Upper lobe of left lung (tissue), 6 donors: ENCODE measurements at regions not wholly inside any gene's neighbourhood (a gene's known extent, or its start where the extent isn't known, plus 50 kb on each side); places are given as distances from the start of the nearest gene placed in this dataset.

ENCODE experiments used
- ATAC-seq, 2 donors: fragments of 200-7000 bp; cut with Tn5 transposase; one replicate each; pipeline ENCODE4 v1.9.1; 2022; ENCODE audit warnings: mild to moderate bottlenecking in 2 of 2, moderate library complexity in 2 of 2; ENCODE audit not compliant: low FRiP score in 2 of 2
- DNase-seq, 2 donors: peaks; one replicate each; pipeline ENCODE4 v3.0.0-alpha.2; 2019 to 2020
- H3K27ac ChIP-seq, 4 donors: fragments of 200-600 bp; sonication (generic); one replicate each; pipeline ENCODE4 v1.5.1; 2016 to 2019
- H3K27me3 ChIP-seq, 4 donors: fragments of 200-600 bp; sonication (generic); one replicate each; pipeline ENCODE4 v1.5.1; 2017 to 2019
- H3K36me3 ChIP-seq, 4 donors: fragments of 200-600 bp; sonication (generic); one replicate each; pipeline ENCODE4 v1.5.1; 2016 to 2019
- H3K4me1 ChIP-seq, 4 donors: fragments of 200-600 bp; sonication (generic); one replicate each; pipeline ENCODE4 v1.5.1; 2018 to 2019
- H3K4me3 ChIP-seq, 4 donors: fragments of 200-600 bp; sonication (generic); one replicate each; pipeline ENCODE4 v1.5.1; 2017 to 2019; ENCODE audit warnings: mild to moderate bottlenecking in 2 of 4, moderate library complexity in 1 of 4
- H3K9me3 ChIP-seq, 4 donors: fragments of 200-600 bp; sonication (generic); one replicate each; pipeline ENCODE4 v1.5.1; 2018 to 2019
- EP300 ChIP-seq, 4 donors: sonication (generic); formaldehyde crosslinking; IDR thresholded peaks; one replicate each; pipeline ENCODE4 v1.5.1; 2017; ENCODE audit warnings: antibody characterized with exemption in 4 of 4, control low read depth in 2 of 4
- POLR2A ChIP-seq, 4 donors: fragments of 450-650 bp; IDR thresholded peaks; one replicate each; pipeline ENCODE4 v1.5.1; 2016 to 2017; ENCODE audit warnings: antibody characterized with exemption in 4 of 4, mild to moderate bottlenecking in 2 of 4
- POLR2AphosphoS5 ChIP-seq, 2 donors: sonication (generic); formaldehyde crosslinking; IDR thresholded peaks; one replicate each; pipeline ENCODE4 v1.5.1; 2017; ENCODE audit warnings: antibody characterized with exemption in 2 of 2
- WGBS, 2 donors: methylation state at CpG; one replicate each; pipeline ENCODE4 v1.1.5; 2017 to 2018; 5-methylcytosine and 5-hydroxymethylcytosine counted together
- TF ChIP-seq, protein P1 (sequence below), 6 experiments: fragments of 450-650 bp in 4 of 6; fragments of 200-600 bp in 2 of 6; sonication (generic) in 2 of 6; IDR thresholded peaks; one replicate each; pipeline ENCODE4 v1.5.1; 2016 to 2019; ENCODE audit warnings: antibody characterized with exemption in 6 of 6
- donor health status: DM: no; HTN: no; CAD: no; lungs with moderate emphysema.
- donor health status: DM: no; HTN: yes; CAD: no; lungs with severe emphysema.

DNA sequence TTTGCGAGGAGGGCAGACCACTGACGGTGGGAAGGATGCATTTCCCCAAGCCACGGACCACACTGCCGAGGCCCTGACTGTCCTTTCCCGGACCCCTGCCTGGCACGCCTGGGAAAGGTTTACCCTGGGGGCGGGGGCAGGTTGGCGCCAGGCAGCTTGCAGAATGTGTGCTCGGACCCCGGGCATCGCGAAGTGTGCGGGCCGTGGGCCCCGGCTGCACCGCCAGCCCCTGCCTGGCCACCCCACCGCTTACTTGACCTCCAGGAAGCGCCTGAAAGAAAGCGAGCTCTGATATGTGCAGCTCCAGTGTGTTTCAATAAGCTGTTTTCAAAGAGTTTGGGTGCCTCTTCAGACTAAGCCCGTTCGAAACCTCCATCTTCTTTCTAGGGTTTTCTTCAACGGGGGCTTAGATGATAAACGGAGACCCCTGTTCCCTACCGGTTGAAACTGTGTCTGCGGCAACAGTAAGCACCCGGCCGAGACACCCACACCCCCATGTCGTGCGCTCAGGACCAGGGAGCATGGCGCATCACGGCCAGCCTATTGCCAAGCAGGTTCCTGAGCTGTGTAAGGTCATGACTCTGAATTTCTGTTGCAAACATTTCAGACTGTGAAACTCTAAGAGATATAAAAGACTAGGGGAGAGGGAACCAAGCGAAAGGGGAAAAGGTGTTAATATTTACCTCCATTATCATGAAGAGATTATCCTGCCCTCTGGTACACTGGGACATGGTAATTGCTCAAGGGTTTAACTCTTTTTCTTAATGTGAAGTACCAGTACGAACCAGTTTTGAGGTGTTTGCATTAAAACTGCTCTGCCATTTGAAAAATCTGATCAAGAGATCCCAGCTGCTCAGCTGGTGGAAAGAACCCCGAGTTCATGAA, 231.2 kb upstream of the FOXQ1 start:
- Histone ChIP-seq H3K27me3 (no peaks in the 10 kb centered on the region), H3K4me3 (no peak overlapping the region), H3K27ac (no peak overlapping the region), H3K4me1 (peaks cover 0 to 9% (median 3%) of the 10 kb centered on the region in 4 donors), H3K36me3 (no peaks in the 10 kb centered on the region), H3K9me3 (no peaks in the 10 kb centered on the region)
- no peak for TF ChIP-seq EP300 (IDR thresholded peaks at IDR 0.05)
- no peak for TF ChIP-seq POLR2A (IDR thresholded peaks at IDR 0.05)
- TF ChIP-seq, protein P1, sequence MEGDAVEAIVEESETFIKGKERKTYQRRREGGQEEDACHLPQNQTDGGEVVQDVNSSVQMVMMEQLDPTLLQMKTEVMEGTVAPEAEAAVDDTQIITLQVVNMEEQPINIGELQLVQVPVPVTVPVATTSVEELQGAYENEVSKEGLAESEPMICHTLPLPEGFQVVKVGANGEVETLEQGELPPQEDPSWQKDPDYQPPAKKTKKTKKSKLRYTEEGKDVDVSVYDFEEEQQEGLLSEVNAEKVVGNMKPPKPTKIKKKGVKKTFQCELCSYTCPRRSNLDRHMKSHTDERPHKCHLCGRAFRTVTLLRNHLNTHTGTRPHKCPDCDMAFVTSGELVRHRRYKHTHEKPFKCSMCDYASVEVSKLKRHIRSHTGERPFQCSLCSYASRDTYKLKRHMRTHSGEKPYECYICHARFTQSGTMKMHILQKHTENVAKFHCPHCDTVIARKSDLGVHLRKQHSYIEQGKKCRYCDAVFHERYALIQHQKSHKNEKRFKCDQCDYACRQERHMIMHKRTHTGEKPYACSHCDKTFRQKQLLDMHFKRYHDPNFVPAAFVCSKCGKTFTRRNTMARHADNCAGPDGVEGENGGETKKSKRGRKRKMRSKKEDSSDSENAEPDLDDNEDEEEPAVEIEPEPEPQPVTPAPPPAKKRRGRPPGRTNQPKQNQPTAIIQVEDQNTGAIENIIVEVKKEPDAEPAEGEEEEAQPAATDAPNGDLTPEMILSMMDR (IDR thresholded peaks at IDR 0.05), result no peak
- TF ChIP-seq POLR2AphosphoS5 (IDR thresholded peaks at IDR 0.05), result no peak
- DNase-seq (peak in 1 of 2 donors; percentile 72), ATAC-seq (peak in 1 of 2 donors; percentile 44)
- WGBS, 2 donors, result 82 to 85% methylated on average over 21 to 32 of the region's 34 CpGs

DNA sequence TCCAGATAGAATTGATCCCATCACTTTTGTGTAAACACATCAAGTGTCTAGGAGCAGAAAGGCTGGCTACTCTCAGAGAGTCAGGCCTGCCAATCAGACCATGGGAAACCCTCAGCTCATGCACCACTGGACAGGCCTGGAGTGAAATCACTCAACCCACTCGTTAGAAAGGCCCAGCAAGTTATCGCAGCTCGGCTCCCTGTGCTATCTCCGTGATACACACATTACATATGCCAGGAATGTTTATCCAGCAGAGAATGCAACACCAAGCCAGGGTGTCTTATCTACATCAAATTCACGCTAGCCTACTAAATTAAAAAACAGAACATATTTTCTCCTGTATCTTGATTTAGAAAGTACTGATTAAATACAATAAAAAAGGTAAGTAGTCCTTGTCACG, 232.4 kb upstream of the FOXQ1 start:
- Histone ChIP-seq H3K36me3 (no peaks in the 10 kb centered on the region), H3K4me1 (peaks cover 0 to 9% (median 3%) of the 10 kb centered on the region in 4 donors), H3K9me3 (no peaks in the 10 kb centered on the region), H3K4me3 (no peak overlapping the region), H3K27me3 (no peaks in the 10 kb centered on the region), H3K27ac (no peak overlapping the region)
- DNase-seq (no peak), ATAC-seq (no peak)
- WGBS, 2 donors, result 84 to 90% methylated on average over 6 of the region's 6 CpGs
- TF ChIP-seq POLR2AphosphoS5 (IDR thresholded peaks at IDR 0.05), result no peak

DNA sequence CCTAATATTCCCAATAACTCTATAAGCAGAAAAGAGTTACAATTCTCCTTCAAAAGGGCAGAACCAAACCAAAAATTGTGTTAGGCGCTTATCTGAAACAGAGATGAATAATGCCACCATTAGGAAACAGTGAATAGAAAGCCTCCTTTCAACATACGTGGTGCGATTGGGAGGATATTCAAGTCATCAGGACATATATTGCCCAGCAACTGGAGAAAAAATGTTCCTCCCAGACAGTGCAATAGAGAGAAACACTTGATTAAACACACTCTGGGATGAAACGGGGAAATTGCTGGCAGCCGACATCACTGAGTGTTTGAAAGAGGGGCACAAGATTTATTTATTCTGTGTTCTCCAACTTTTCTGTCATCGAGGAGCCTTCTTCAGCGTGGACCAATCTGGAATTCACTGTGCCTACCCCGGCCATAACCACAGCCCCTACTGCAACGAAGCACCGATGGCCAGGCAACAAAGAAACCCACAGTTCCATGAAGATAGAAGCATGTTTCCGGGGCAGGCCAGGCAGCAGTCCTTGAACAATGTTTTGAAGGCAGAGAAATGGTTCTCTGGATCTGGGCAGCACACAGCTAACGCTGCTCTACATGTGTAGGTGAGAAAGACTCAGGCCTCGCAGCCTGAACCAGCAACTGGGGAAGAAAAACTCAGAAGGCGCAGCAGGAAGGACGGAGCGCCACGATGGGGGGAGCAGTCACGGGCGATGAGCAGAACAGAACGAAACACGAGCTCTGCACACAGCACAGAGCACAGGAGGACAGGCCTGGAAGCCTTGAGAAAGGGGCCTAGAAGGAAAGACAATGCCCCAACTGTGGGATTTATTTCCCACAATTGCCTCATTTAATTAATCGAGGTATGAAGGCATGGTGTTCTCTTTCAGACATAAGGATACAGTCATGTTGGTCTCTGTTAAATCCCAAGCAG, 234.2 kb upstream of the FOXQ1 start:
- H3K4me3 ChIP-seq, result no peak overlapping the region

DNA sequence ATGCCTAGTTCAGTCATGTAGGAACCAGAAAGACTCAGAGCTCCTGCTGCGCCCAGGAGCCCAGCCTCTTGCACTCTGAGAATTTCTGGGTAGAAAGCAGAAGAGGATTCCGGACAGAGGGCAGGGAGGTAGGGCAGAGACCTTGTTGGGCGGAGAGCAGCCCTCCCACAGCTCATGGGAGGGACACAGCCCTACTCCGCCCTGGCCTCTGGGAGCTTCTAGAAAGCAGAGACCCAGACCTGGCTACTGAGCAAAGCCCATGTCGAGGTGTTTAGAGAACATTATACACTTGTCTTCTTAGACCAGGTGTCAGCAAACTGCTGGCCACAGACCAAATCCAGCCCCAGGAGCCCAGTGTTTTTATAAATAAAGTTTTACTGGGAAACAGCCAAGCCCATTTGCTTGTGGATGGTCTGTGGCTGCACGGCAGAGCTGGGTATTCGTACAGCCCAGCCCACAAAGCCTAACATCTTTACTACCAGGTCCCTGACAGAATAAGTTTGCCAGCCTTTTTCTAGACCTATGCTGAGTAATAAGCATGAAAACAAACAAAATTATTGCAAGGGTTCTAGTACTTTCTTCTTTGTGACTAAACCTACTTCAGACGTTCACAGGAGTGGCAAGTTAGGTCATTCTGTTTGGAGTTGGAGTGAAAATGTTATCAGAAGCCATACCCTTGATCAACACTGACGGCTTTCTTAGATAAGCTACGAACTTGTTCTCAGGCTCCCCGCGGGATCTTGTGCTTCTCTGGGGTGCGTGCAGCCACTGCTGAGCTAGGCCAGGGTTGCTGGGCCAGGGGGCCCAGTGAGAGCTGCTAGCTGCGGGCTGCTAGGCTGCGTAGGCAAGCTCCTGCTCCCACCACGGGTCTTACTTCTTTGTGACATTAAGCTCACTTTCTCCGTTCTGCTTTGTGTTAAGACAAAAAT, 235.1 kb upstream of the FOXQ1 start:
- no peak overlapping the region for H3K4me3 ChIP-seq
- ATAC-seq (peak in 1 of 2 donors; percentile 58), DNase-seq (no peak)
- H3K27ac ChIP-seq, result no peak overlapping the region
- H3K36me3 ChIP-seq, result no peaks in the 10 kb centered on the region
- H3K27me3 ChIP-seq, result no peaks in the 10 kb centered on the region
- 68 to 80% methylated on average over 17 of the region's 17 CpGs for WGBS, 2 donors
- H3K9me3 ChIP-seq, result no peaks in the 10 kb centered on the region
- TF ChIP-seq POLR2A (IDR thresholded peaks at IDR 0.05), result no peak
- no peak for TF ChIP-seq POLR2AphosphoS5 (IDR thresholded peaks at IDR 0.05)
- TF ChIP-seq, protein P1 (IDR thresholded peaks at IDR 0.05), result no peak
- TF ChIP-seq EP300 (IDR thresholded peaks at IDR 0.05), result no peak
- peaks cover 0 to 5% (median 3%) of the 10 kb centered on the region in 4 donors for H3K4me1 ChIP-seq

More for the DNA sequence above, 234.2 kb upstream of the FOXQ1 start:
- no peak for TF ChIP-seq POLR2A (IDR thresholded peaks at IDR 0.05)
- no peak for TF ChIP-seq EP300 (IDR thresholded peaks at IDR 0.05)
- TF ChIP-seq, protein P1 (IDR thresholded peaks at IDR 0.05), result no peak
- TF ChIP-seq POLR2AphosphoS5 (IDR thresholded peaks at IDR 0.05), result no peak
- Histone ChIP-seq H3K9me3 (no peaks in the 10 kb centered on the region), H3K27me3 (no peaks in the 10 kb centered on the region), H3K4me1 (peaks cover 0 to 9% (median 3%) of the 10 kb centered on the region in 4 donors), H3K27ac (no peak overlapping the region), H3K36me3 (no peaks in the 10 kb centered on the region)
- ATAC-seq (no peak), DNase-seq (no peak)
- WGBS, 2 donors, result 91 to 94% methylated on average over 22 of the region's 22 CpGs
